ENCODE measurements at regions not wholly inside any gene's neighbourhood (a gene's known extent, or its start where the extent isn't known, plus 50 kb on each side); places are given as distances from the start of the nearest gene placed in this dataset.

DNA sequence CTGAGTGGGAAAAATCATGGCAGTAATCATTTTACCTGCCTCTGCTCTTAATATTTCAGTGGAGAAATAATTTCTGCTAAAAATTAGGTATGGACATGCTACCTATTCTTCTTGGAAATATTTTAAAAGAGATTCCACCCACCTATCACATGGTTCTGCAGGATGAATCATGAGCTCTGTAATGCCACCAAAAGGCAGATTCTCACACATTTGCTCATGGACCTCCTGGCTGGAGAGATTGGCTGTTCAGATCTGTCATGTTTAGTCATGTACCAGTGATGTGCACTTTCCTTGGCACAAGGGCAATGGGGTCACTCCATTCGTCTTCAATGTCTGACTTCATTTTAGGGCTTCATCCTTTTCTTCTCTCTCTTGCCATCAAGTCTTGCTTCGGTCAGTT is 101.8 kb upstream of the MBNL2 start:
- Histone ChIP-seq H3K27me3 (no peaks in the 10 kb centered on the region), H3K4me3 (no peak overlapping the region), H3K9me3 (no peaks in the 10 kb centered on the region), H3K27ac (peak overlapping the region in 2 of 4 donors; percentile 1 to 36), H3K4me1 (peaks cover 15 to 95% (median 45%) of the 10 kb centered on the region in 3 donors), H3K36me3 (no peaks in the 10 kb centered on the region)
- DNase-seq = no peak
- intact Hi-C loops (cut with DNase I) = no loop called here
- 64 to 66% methylated on average over 2 of the region's 2 CpGs for WGBS, 2 donors
- TF ChIP-seq, protein P1, sequence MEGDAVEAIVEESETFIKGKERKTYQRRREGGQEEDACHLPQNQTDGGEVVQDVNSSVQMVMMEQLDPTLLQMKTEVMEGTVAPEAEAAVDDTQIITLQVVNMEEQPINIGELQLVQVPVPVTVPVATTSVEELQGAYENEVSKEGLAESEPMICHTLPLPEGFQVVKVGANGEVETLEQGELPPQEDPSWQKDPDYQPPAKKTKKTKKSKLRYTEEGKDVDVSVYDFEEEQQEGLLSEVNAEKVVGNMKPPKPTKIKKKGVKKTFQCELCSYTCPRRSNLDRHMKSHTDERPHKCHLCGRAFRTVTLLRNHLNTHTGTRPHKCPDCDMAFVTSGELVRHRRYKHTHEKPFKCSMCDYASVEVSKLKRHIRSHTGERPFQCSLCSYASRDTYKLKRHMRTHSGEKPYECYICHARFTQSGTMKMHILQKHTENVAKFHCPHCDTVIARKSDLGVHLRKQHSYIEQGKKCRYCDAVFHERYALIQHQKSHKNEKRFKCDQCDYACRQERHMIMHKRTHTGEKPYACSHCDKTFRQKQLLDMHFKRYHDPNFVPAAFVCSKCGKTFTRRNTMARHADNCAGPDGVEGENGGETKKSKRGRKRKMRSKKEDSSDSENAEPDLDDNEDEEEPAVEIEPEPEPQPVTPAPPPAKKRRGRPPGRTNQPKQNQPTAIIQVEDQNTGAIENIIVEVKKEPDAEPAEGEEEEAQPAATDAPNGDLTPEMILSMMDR (IDR thresholded peaks at IDR 0.05) = no peak
- no peak for TF ChIP-seq POLR2A (IDR thresholded peaks at IDR 0.05)

DNA sequence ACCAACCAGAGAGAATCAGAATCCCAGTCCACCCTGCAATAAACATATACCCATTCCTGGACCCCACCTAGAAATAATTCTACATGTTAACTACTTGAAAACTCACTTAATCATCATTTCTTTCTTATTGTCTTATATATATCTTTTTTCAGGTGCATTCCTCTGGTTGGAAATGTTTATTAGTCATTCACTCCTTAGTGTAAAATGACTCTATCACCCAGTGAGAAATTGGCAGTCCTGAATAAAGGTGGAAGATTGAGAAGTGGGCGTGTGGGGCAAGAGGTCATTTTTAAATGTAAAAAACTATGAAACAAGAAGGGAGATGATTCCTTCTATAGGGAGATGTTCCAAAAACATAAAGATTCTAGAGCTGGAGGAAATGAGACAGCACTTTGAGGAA is 101.2 kb upstream of the MBNL2 start:
- WGBS, 2 donors = 67 to 69% methylated on average over 1 of the region's 1 CpG
- Histone ChIP-seq H3K9me3 (no peaks in the 10 kb centered on the region), H3K4me3 (no peak overlapping the region), H3K36me3 (no peaks in the 10 kb centered on the region), H3K4me1 (peaks cover 21 to 95% (median 48%) of the 10 kb centered on the region in 3 donors), H3K27me3 (no peaks in the 10 kb centered on the region), H3K27ac (no peak overlapping the region)
- TF ChIP-seq POLR2A (IDR thresholded peaks at IDR 0.05) = no peak
- TF ChIP-seq, protein P1 (IDR thresholded peaks at IDR 0.05) = no peak
- intact Hi-C loops (cut with DNase I) = no loop called here
- no peak for DNase-seq

DNA sequence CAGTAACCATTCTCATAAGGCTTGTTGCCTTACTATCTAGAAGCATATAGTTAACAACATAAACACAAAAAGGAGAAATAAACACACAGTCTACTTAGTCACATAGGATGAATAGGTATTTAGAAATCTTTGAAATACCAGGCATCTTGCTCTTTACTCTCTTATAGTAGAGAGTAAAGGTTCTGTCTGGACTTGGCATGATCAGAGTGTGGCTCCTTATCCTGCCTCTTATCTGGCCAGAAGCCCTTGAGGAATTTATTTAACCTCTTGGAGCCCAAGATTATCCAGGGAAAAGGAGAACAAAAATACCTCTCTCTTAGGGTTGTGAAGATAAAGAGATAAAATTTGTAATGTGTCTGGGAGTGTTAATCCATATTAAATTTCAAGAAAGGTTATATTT is 100.2 kb upstream of the MBNL2 start:
- Histone ChIP-seq H3K4me1 (peaks cover 25 to 95% (median 47%) of the 10 kb centered on the region in 3 donors), H3K9me3 (no peaks in the 10 kb centered on the region), H3K4me3 (no peak overlapping the region), H3K36me3 (no peaks in the 10 kb centered on the region), H3K27ac (peak overlapping the region in 3 of 4 donors; percentile 15 to 48 (median 17)), H3K27me3 (no peaks in the 10 kb centered on the region)
- TF ChIP-seq, protein P1 (IDR thresholded peaks at IDR 0.05) = no peak
- TF ChIP-seq POLR2A (IDR thresholded peaks at IDR 0.05) = no peak
- intact Hi-C loops (cut with DNase I) = no loop called here
- DNase-seq = no peak

DNA sequence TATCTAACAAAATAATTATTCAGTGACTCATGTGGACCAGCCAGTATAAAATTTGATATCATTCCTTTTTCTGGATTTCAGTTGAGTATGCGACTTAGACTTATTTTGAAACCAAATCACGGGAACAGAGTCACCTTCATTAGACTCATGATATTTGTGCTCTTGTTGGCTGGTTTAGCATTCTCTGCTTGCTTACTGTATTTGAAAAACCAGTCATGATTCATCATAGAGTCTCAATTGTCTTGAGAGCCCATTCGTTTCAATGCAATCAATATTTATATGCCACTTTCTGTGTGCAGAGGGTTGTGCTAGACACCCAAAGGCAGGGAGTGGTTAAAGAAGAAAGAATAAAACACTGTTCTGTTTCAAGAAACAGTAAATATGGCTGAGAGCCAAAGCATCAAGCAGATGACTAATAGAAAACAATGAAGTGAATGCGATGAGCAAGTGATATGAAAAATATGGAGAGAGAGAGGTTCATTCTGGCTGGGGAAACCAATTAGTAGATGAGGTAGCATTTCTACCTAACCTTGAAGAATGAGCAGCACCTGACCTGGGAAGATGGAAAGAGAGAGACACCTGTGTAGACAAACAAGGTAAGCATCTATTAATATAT is 99.6 kb upstream of the MBNL2 start:
- no peak for DNase-seq
- Histone ChIP-seq H3K27me3 (no peaks in the 10 kb centered on the region), H3K36me3 (no peaks in the 10 kb centered on the region), H3K4me1 (peaks cover 25 to 94% (median 42%) of the 10 kb centered on the region in 3 donors), H3K27ac (peak overlapping the region in 3 of 4 donors; percentile 15 to 48 (median 17)), H3K4me3 (no peak overlapping the region), H3K9me3 (no peaks in the 10 kb centered on the region)
- TF ChIP-seq POLR2A (IDR thresholded peaks at IDR 0.05) = no peak
- TF ChIP-seq, protein P1 (IDR thresholded peaks at IDR 0.05) = no peak
- intact Hi-C loops (cut with DNase I) = no loop called here
- WGBS, 2 donors = 26 to 36% methylated on average over 4 of the region's 4 CpGs

DNA sequence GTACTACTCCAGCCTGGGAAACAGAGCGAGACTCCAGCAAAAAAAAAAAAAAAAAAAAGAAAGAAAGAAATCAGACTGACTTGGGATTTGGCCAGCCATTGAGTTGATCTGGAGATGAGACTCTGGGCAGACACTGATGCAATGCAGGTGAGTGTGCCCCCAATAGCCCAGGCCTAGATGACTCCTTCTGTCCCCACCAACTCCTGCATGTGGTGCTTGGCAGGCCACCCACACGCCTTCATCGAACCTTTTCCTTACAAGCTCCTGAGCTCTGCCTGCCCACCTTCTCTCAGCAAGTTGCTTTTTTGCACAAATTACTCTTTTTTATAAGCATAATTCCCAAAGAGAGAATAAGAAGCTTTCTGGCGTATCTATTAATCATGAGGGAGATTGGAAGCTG is 97.9 kb upstream of the MBNL2 start:
- H3K4me1 ChIP-seq = peaks cover 25 to 81% (median 42%) of the 10 kb centered on the region in 3 donors
- H3K27ac ChIP-seq = peak overlapping the region; percentile 80 to 88 (median 86)
- no peak for TF ChIP-seq POLR2A (IDR thresholded peaks at IDR 0.05)
- TF ChIP-seq, protein P1 (IDR thresholded peaks at IDR 0.05) = no peak
- intact Hi-C loops (cut with DNase I) = no loop called here
- no peak overlapping the region for H3K4me3 ChIP-seq
- WGBS, 2 donors = 83 to 88% methylated on average over 3 to 4 of the region's 4 CpGs
- no peak for DNase-seq
- no peaks in the 10 kb centered on the region for H3K36me3 ChIP-seq
- no peaks in the 10 kb centered on the region for H3K9me3 ChIP-seq
- H3K27me3 ChIP-seq = no peaks in the 10 kb centered on the region
